IMR-90 (cell line): ENCODE measurements at regions not wholly inside any gene's neighbourhood (a gene's known extent, or its start where the extent isn't known, plus 50 kb on each side); places are given as distances from the start of the nearest gene placed in this dataset.

Source experiments
- ATAC-seq: fragments of 200-7000 bp; cut with Tn5 transposase; 2 replicates; pipeline ENCODE4 v1.9.1; 2020; ENCODE audit warnings: low read depth, mild to moderate bottlenecking, moderate library complexity
- BruUV-seq: library from RNA; stranded (reverse); fragments of 400-500 nt; replicated peaks from 2 replicates; lab custom pipeline; 2021; lab: Mats Ljungman, UMichigan
- CTCF ChIA-PET: fragments of 300-600 bp; formaldehyde crosslinking; extraction: SDS; loops from one replicate; lab custom pipeline; 2021; ENCODE audit warnings: antibody characterized with exemption; lab: Yijun Ruan, JAX
- POLR2A ChIA-PET: fragments of 300-600 bp; sonication (Branson Sonifier 250); formaldehyde crosslinking; loops from one replicate; lab custom pipeline; 2022; ENCODE audit warnings: antibody characterized with exemption; ENCODE audit not compliant: unreplicated experiment; lab: Charles Lee
- DNase-seq: peaks from one replicate; pipeline ENCODE4 v3.0.0; 2013
- H2AFZ ChIP-seq: replicated peaks from 2 replicates; pipeline ENCODE3; 2013; ENCODE audit warnings: low read length, mild to moderate bottlenecking; ENCODE audit not compliant: poor library complexity
- H2AK5ac ChIP-seq: 2 replicates; pipeline ENCODE4 v1.6.1; 2013; ENCODE audit warnings: low read depth, low read length, inconsistent platforms
- H2AK9ac ChIP-seq: replicated peaks from 2 replicates; pipeline ENCODE3; 2013; ENCODE audit warnings: mild to moderate bottlenecking, low read depth, low read length, moderate library complexity; ENCODE audit not compliant: poor library complexity
- H2BK120ac ChIP-seq: 2 replicates; pipeline ENCODE4 v1.6.1; 2013; ENCODE audit warnings: low read depth, low read length, inconsistent platforms
- H2BK15ac ChIP-seq: 3 replicates; pipeline ENCODE4 v1.6.1; 2013; ENCODE audit warnings: low read depth, low read length, inconsistent platforms
- H2BK20ac ChIP-seq: 2 replicates; pipeline ENCODE4 v1.6.1; 2013; ENCODE audit warnings: low read depth, mild to moderate bottlenecking, inconsistent platforms, low read length, moderate library complexity
- H2BK5ac ChIP-seq: 2 replicates; pipeline ENCODE4 v1.6.1; 2013; ENCODE audit warnings: mild to moderate bottlenecking, low read depth, low read length, inconsistent platforms; ENCODE audit not compliant: poor library complexity, severe bottlenecking
- H3K14ac ChIP-seq: replicated peaks from 2 replicates; pipeline ENCODE4 v1.6.1; 2013; ENCODE audit warnings: low read depth, low read length, inconsistent platforms
- H3K18ac ChIP-seq: 2 replicates; pipeline ENCODE4 v1.6.1; 2013; ENCODE audit warnings: low read depth, low read length, control low read depth
- H3K23ac ChIP-seq: 2 replicates; pipeline ENCODE4 v1.6.1; 2013; ENCODE audit warnings: low read depth, low read length, inconsistent platforms
- H3K27ac ChIP-seq: 2 replicates; pipeline ENCODE4 v1.5.1; 2013; ENCODE audit warnings: mild to moderate bottlenecking, control low read depth, low read length; ENCODE audit not compliant: insufficient read depth
- H3K27me3 ChIP-seq: 2 replicates; pipeline ENCODE4 v1.6.1; 2013; ENCODE audit warnings: low read length; ENCODE audit not compliant: control insufficient read depth, insufficient read depth
- H3K36me3 ChIP-seq: 2 replicates; pipeline ENCODE4 v1.6.1; 2013; ENCODE audit warnings: low read length, mixed read lengths; ENCODE audit not compliant: control insufficient read depth, insufficient read depth
- H3K4ac ChIP-seq: 2 replicates; pipeline ENCODE4 v1.6.1; 2013; ENCODE audit warnings: low read depth, low read length, inconsistent platforms
- H3K4me1 ChIP-seq: 2 replicates; pipeline ENCODE4 v1.6.1; 2013; ENCODE audit warnings: low read length, mixed read lengths; ENCODE audit not compliant: control insufficient read depth, insufficient read depth
- H3K4me2 ChIP-seq: 2 replicates; pipeline ENCODE4 v1.6.1; 2013; ENCODE audit warnings: low read depth, mild to moderate bottlenecking, control low read depth, low read length, moderate library complexity
- H3K4me3 ChIP-seq: 2 replicates; pipeline ENCODE4 v1.5.1; 2013; ENCODE audit warnings: low read depth, mild to moderate bottlenecking, control low read depth, low read length, moderate library complexity; ENCODE audit not compliant: insufficient read depth
- H3K56ac ChIP-seq: 2 replicates; pipeline ENCODE4 v1.6.1; 2013; ENCODE audit warnings: low read length, inconsistent platforms; ENCODE audit not compliant: insufficient read depth; ENCODE audit errors: extremely low read depth
- H3K79me1 ChIP-seq, 2 experiments: 2 replicates each; pipeline ENCODE4 v1.6.1; 2013; ENCODE audit warnings: low read length in 2 of 2, inconsistent platforms in 1 of 2, low read depth in 1 of 2
- H3K9ac ChIP-seq: 2 replicates; pipeline ENCODE4 v1.6.1; 2013; ENCODE audit warnings: low read depth, low read length, control low read depth
- H3K9me1 ChIP-seq: 2 replicates; pipeline ENCODE4 v1.6.1; 2013; ENCODE audit warnings: low read length, inconsistent platforms; ENCODE audit not compliant: insufficient read depth
- H3K9me3 ChIP-seq: 2 replicates; pipeline ENCODE4 v1.6.1; 2013; ENCODE audit warnings: low read length; ENCODE audit not compliant: control insufficient read depth, insufficient read depth
- H4K20me1 ChIP-seq: 2 replicates; pipeline ENCODE4 v1.6.1; 2013; ENCODE audit warnings: low read length, inconsistent platforms; ENCODE audit not compliant: insufficient read depth
- H4K5ac ChIP-seq: 2 replicates; pipeline ENCODE4 v1.6.1; 2013; ENCODE audit warnings: mild to moderate bottlenecking, low read depth, low read length, control low read depth
- H4K8ac ChIP-seq, 2 experiments: 2 replicates each; pipeline ENCODE4 v1.6.1; 2013; ENCODE audit warnings: low read depth in 2 of 2, low read length in 2 of 2, control low read depth in 1 of 2, inconsistent platforms in 1 of 2
- H4K91ac ChIP-seq: 2 replicates; pipeline ENCODE4 v1.6.1; 2013; ENCODE audit warnings: low read depth, low read length, inconsistent platforms; ENCODE audit not compliant: insufficient read depth
- ELK1 ChIP-seq: fragments of 150-350 bp; IDR thresholded peaks from 2 replicates; pipeline ENCODE4 v1.6.1; 2016; ENCODE audit warnings: low read depth, mild to moderate bottlenecking, low read length, moderate library complexity, borderline replicate concordance
- RCOR1 ChIP-seq: IDR thresholded peaks from 2 replicates; pipeline ENCODE4 v1.6.1; 2012; ENCODE audit warnings: mild to moderate bottlenecking, low read length, improper control_type of control experiment; ENCODE audit not compliant: insufficient replicate concordance
- WGBS, 2 experiments: methylation state at CpG; one replicate each; pipeline versions ENCODE4 v1.1.5 to v1.1.7; 2013; ENCODE audit warnings: missing lambda C conversion rate in 2 of 2; ENCODE audit not compliant: insufficient read length in 1 of 2; ENCODE audit errors: extremely low coverage in 2 of 2; 5-methylcytosine and 5-hydroxymethylcytosine counted together
- dilution Hi-C: fragments of 300-500 bp; cut with HindIII; formaldehyde crosslinking; loops from one replicate; pipeline ENCODE4 v1.14.3; 2018; ENCODE audit warnings: low sequenced_read_pairs; ENCODE audit not compliant: unreplicated experiment
- in situ Hi-C: fragments of 300-500 bp; cut with MboI; formaldehyde crosslinking; loops from 3 replicates; pipeline ENCODE4 v1.14.3; 2019; ENCODE audit warnings: low sequenced_read_pairs, inconsistent platforms, mixed read lengths
- intact Hi-C: fragments of 100-400 bp; cut with micrococcal nuclease; formaldehyde crosslinking; loops from 2 replicates; pipeline ENCODE4 v1.10.0; 2022

GRCh38 chr13:58376349-58376748, 744.8 kb downstream of the PCDH17 start:
- Histone ChIP-seq H4K8ac (no peak overlapping the region), H2BK120ac (no peak overlapping the region), H3K23ac (no peak overlapping the region), H3K27ac (no peak overlapping the region), H3K56ac (no peak overlapping the region), H3K18ac (no peak overlapping the region), H3K4me3 (no peak overlapping the region), H3K9ac (no peak overlapping the region), H4K5ac (no peak overlapping the region), H3K4ac (no peak overlapping the region), H2BK15ac (no peak overlapping the region), H2BK20ac (no peak overlapping the region), H3K9me1 (no peaks in the 10 kb centered on the region), H3K79me1 (no peaks in the 10 kb centered on the region), H4K20me1 (no peaks in the 10 kb centered on the region), H2AFZ (no peak overlapping the region), H2AK5ac (no peak overlapping the region), H3K14ac (no peak overlapping the region), H3K36me3 (no peaks in the 10 kb centered on the region), H2BK5ac (no peak overlapping the region), H2AK9ac (no peak overlapping the region), H3K4me1 (no peaks in the 10 kb centered on the region), H3K4me2 (no peak overlapping the region), H3K9me3 (peaks cover 3% of the 10 kb centered on the region), H3K27me3 (no peaks in the 10 kb centered on the region), H4K91ac (no peak overlapping the region)
- dilution Hi-C loops: no loop called here
- ChIA-PET CTCF (interaction anchor here (1.3 kb wide), 1 partner anchor 14 kb away, joined by 3 read pairs; no protein-coding TSS in a partner anchor), POLR2A (no interaction called here)
- intact Hi-C loops: no loop called here
- no CpG with 5 or more reads among the region's 1 CpG for WGBS, 2 experiments
- BruUV-seq: no TSS peak
- no peak for DNase-seq
- in situ Hi-C loops: no loop called here
- ATAC-seq: no peak
- no peak for TF ChIP-seq RCOR1
- TF ChIP-seq ELK1: no peak
